ENCODE measurements at regions not wholly inside any gene's neighbourhood (a gene's known extent, or its start where the extent isn't known, plus 50 kb on each side); places are given as distances from the start of the nearest gene placed in this dataset.

GRCh38 chr6:84492241-84493165 lies 265.1 kb upstream of the CEP162 start:
- no peaks in the 10 kb centered on the region for H3K36me3 ChIP-seq (ENCODE audit: insufficient read depth, low read length)
- no peaks in the 10 kb centered on the region for H4K20me1 ChIP-seq (ENCODE audit: insufficient read depth, low read length)
- H3K79me2 ChIP-seq (ENCODE audit: insufficient read depth, low read length) = no peaks in the 10 kb centered on the region
- no peaks in the 10 kb centered on the region for H3K9me3 ChIP-seq (ENCODE audit: low read depth, low read length)
- H3K27me3 ChIP-seq (ENCODE audit: insufficient read depth, low read length) = no peaks in the 10 kb centered on the region
- peaks cover 8% of the 10 kb centered on the region for H3K4me1 ChIP-seq (ENCODE audit: insufficient read depth, low read length)
- TF ChIP-seq CTCF (IDR thresholded peaks at IDR 0.05; ENCODE audit: extremely low read depth, low read depth, low read length) = no peak
- peak overlapping the region; percentile 55 for H3K4me2 ChIP-seq (ENCODE audit: insufficient read depth, low read length)
- H3K4me3 ChIP-seq (ENCODE audit: insufficient read depth, low read length) = no peak overlapping the region
- peak; percentile 36 for DNase-seq (ENCODE audit: insufficient read length, low spot score, missing footprints)
- H2AFZ ChIP-seq (ENCODE audit: low read length) = peak overlapping the region; percentile 52
- no peak overlapping the region for H3K27ac ChIP-seq (ENCODE audit: low read depth, low read length)

- Histone ChIP-seq H3K27me3 (ENCODE audit: insufficient read depth, low read length) (no peaks in the 10 kb centered on the region), H3K9me3 (ENCODE audit: low read depth, low read length) (no peaks in the 10 kb centered on the region)
- TF ChIP-seq CTCF (IDR thresholded peaks at IDR 0.05; ENCODE audit: extremely low read depth, low read depth, low read length) = no peak
Observed at GRCh38 chr6:84489598-84489997, 262.2 kb upstream of the CEP162 start.

GRCh38 chr6:84486526-84486925 lies 259.1 kb upstream of the CEP162 start:
- TF ChIP-seq CTCF (IDR thresholded peaks at IDR 0.05; ENCODE audit: extremely low read depth, low read depth, low read length) = no peak
- Histone ChIP-seq H3K9me3 (ENCODE audit: low read depth, low read length) (no peaks in the 10 kb centered on the region), H3K4me2 (ENCODE audit: insufficient read depth, low read length) (no peak overlapping the region), H3K36me3 (ENCODE audit: insufficient read depth, low read length) (no peaks in the 10 kb centered on the region), H4K20me1 (ENCODE audit: insufficient read depth, low read length) (no peaks in the 10 kb centered on the region), H3K79me2 (ENCODE audit: insufficient read depth, low read length) (no peaks in the 10 kb centered on the region), H3K4me1 (ENCODE audit: insufficient read depth, low read length) (peaks cover under 1% of the 10 kb centered on the region), H3K4me3 (ENCODE audit: insufficient read depth, low read length) (no peak overlapping the region), H2AFZ (ENCODE audit: low read length) (no peak overlapping the region), H3K27ac (ENCODE audit: low read depth, low read length) (no peak overlapping the region), H3K27me3 (ENCODE audit: insufficient read depth, low read length) (no peaks in the 10 kb centered on the region)
- no peak for DNase-seq (ENCODE audit: insufficient read length, low spot score, missing footprints)

More at GRCh38 chr6:84489598-84489997, 262.2 kb upstream of the CEP162 start:
- DNase-seq (ENCODE audit: insufficient read length, low spot score, missing footprints) = no peak
- Histone ChIP-seq H3K4me1 (ENCODE audit: insufficient read depth, low read length) (peaks cover 8% of the 10 kb centered on the region), H4K20me1 (ENCODE audit: insufficient read depth, low read length) (no peaks in the 10 kb centered on the region), H3K79me2 (ENCODE audit: insufficient read depth, low read length) (no peaks in the 10 kb centered on the region), H3K36me3 (ENCODE audit: insufficient read depth, low read length) (no peaks in the 10 kb centered on the region), H2AFZ (ENCODE audit: low read length) (no peak overlapping the region), H3K27ac (ENCODE audit: low read depth, low read length) (no peak overlapping the region), H3K4me3 (ENCODE audit: insufficient read depth, low read length) (no peak overlapping the region), H3K4me2 (ENCODE audit: insufficient read depth, low read length) (no peak overlapping the region)

GRCh38 chr6:84469144-84469543 lies 241.7 kb upstream of the CEP162 start:
- Histone ChIP-seq H3K27me3 (ENCODE audit: insufficient read depth, low read length) (no peaks in the 10 kb centered on the region), H2AFZ (ENCODE audit: low read length) (no peak overlapping the region), H3K4me3 (ENCODE audit: insufficient read depth, low read length) (no peak overlapping the region), H3K79me2 (ENCODE audit: insufficient read depth, low read length) (no peaks in the 10 kb centered on the region), H4K20me1 (ENCODE audit: insufficient read depth, low read length) (no peaks in the 10 kb centered on the region), H3K36me3 (ENCODE audit: insufficient read depth, low read length) (no peaks in the 10 kb centered on the region), H3K4me1 (ENCODE audit: insufficient read depth, low read length) (peaks cover 10% of the 10 kb centered on the region), H3K4me2 (ENCODE audit: insufficient read depth, low read length) (no peak overlapping the region), H3K27ac (ENCODE audit: low read depth, low read length) (no peak overlapping the region), H3K9me3 (ENCODE audit: low read depth, low read length) (no peaks in the 10 kb centered on the region)
- DNase-seq (ENCODE audit: insufficient read length, low spot score, missing footprints) = no peak
- no peak for TF ChIP-seq CTCF (IDR thresholded peaks at IDR 0.05; ENCODE audit: extremely low read depth, low read depth, low read length)
